H54 (cell line): ENCODE measurements at regions not wholly inside any gene's neighbourhood (a gene's known extent, or its start where the extent isn't known, plus 50 kb on each side); places are given as distances from the start of the nearest gene placed in this dataset.

ENCODE experiments used
- DNase-seq: peaks from one replicate; pipeline ENCODE4 v3.0.0; 2011; ENCODE audit warnings: low spot score, mixed read lengths; ENCODE audit not compliant: insufficient read length
- FAIRE-seq: peaks from 3 replicates; lab custom pipeline; 2011; peaks lifted over from hg19 to GRCh38; lab: Jason Lieb, UNC
- POLR2A ChIP-seq: IDR thresholded peaks from 2 replicates; pipeline ENCODE4 v1.6.1; 2011; ENCODE audit warnings: low read depth, mild to moderate bottlenecking, low read length

GRCh38 chr12:20967756-20968155 lies 157.3 kb downstream of the SLCO1B3 start:
- no peak for TF ChIP-seq POLR2A
- FAIRE-seq (no peak), DNase-seq (no peak)

GRCh38 chr12:20969766-20970165 lies 159.3 kb downstream of the SLCO1B3 start:
- FAIRE-seq, result no peak
- DNase-seq, result no peak
- no peak for TF ChIP-seq POLR2A

GRCh38 chr12:20985399-20985798 lies 145.6 kb upstream of the SLCO1B1 start:
- DNase-seq, result no peak
- TF ChIP-seq POLR2A, result no peak
- FAIRE-seq, result no peak

DNA sequence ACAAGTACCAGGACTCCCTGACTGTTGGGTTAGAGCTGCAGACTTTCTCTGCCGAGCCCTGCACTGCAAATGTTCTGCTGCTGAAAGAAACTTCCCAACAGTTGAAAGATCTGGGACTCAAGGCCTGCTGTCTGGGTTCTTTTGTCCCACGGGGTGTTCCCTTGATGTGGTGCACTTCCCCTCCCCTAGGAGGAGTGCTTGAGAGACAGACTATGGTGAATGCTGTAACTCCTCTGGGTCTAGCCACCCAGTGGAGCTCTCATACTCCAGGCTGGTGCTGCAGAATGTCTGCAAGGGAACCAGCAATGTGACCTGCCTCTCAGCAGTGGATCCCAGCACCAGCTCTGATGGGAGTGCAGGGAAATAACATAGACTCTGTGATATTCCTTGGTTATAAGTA lies 129.2 kb upstream of the SLCO1B1 start:
- FAIRE-seq, result no peak
- no peak for DNase-seq
- no peak for TF ChIP-seq POLR2A

DNA sequence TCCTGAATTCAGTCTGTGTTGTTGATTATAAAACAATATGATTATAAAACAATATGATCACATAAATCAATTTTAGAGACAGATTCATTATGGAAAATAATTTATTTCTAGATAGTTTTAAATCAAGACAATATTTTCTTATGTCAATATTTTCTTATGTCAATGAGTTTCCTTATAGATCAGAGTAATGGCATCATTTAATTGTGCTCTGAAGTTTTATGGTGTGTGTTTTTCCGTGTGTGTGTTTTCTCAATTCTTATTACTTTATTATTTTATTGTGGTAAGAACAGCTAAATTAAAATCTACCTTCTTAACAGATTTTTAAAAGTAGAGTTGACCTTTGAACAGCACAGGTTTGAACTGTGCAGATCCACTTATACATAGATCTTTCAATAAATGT lies 105.3 kb upstream of the SLCO1B1 start:
- DNase-seq (no peak), FAIRE-seq (no peak)
- no peak for TF ChIP-seq POLR2A

GRCh38 chr12:21026302-21026701 lies 104.7 kb upstream of the SLCO1B1 start:
- no peak for TF ChIP-seq POLR2A
- FAIRE-seq (peak; percentile 76), DNase-seq (no peak)

- DNase-seq, result no peak
- no peak for FAIRE-seq
- no peak for TF ChIP-seq POLR2A
Observed at GRCh38 chr12:21054334-21054733, 76.7 kb upstream of the SLCO1B1 start.

DNA sequence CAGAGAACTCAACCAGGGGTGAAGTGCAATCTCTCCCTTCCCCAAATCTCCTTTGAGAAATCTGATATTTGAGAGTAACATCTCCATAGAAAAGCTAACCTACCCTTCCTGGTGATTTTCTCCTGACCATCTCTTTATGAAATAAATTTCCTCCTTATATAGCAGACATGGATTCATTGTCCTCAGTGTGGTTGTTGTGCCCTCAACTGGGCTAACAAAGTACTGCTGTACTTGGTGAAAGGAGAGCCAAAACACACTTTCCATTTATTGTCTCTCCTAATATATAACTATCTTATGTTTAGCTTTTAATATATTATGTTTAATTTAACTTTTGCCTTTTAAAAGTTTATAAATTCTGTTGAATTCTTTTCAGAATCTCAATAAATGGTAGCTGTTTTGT lies 65.1 kb upstream of the SLCO1B1 start:
- DNase-seq (no peak), FAIRE-seq (no peak)
- TF ChIP-seq POLR2A, result no peak

GRCh38 chr12:21073129-21073528 lies 57.9 kb upstream of the SLCO1B1 start:
- DNase-seq, result no peak
- FAIRE-seq, result no peak
- TF ChIP-seq POLR2A, result no peak

GRCh38 chr12:21073822-21074460 lies 57.1 kb upstream of the SLCO1B1 start:
- DNase-seq (peak; percentile 40), FAIRE-seq (peak; percentile 100)
- no peak for TF ChIP-seq POLR2A
